Esophagus muscularis mucosa (tissue), 4 donors: ENCODE measurements at regions not wholly inside any gene's neighbourhood (a gene's known extent, or its start where the extent isn't known, plus 50 kb on each side); places are given as distances from the start of the nearest gene placed in this dataset.

Experiments
- DNase-seq: peaks from one replicate; pipeline ENCODE4 v3.0.0-alpha.2; 2017; ENCODE audit errors: extremely low spot score
- H3K27ac ChIP-seq, 4 donors: fragments of 200-600 bp; sonication (generic); replicated peaks in 1 of 4; 1 replicate in 3 of 4; 2 replicates in 1 of 4; pipeline ENCODE4 v1.5.1; 2016 to 2019; ENCODE audit warnings: mild to moderate bottlenecking in 1 of 4
- H3K27me3 ChIP-seq, 4 donors: fragments of 200-600 bp; sonication (generic); one replicate each; pipeline versions ENCODE4 v1.5.1 to v1.6.0; 2016 to 2019
- H3K36me3 ChIP-seq, 4 donors: fragments of 200-600 bp; sonication (generic); one replicate each; pipeline ENCODE4 v1.5.1; 2016 to 2019
- H3K4me1 ChIP-seq, 4 donors: fragments of 200-600 bp; sonication (generic); one replicate each; pipeline ENCODE4 v1.5.1; 2016 to 2019
- H3K4me3 ChIP-seq, 4 donors: fragments of 200-600 bp; sonication (generic); 1 replicate in 2 of 4; 2 replicates in 2 of 4; pipeline ENCODE4 v1.5.1; 2016 to 2019; ENCODE audit warnings: mild to moderate bottlenecking in 4 of 4, moderate library complexity in 1 of 4
- H3K9me3 ChIP-seq, 4 donors: fragments of 200-600 bp; sonication (generic); 1 replicate in 3 of 4; 2 replicates in 1 of 4; pipeline ENCODE4 v1.5.1; 2016 to 2019
- CTCF ChIP-seq, 3 experiments: fragments of 200-600 bp in 2 of 3; fragments of 450-650 bp in 1 of 3; sonication (generic) in 2 of 3; IDR thresholded peaks; one replicate each; pipeline ENCODE4 v1.5.1; 2017 to 2019; ENCODE audit warnings: antibody characterized with exemption in 3 of 3, mild to moderate bottlenecking in 2 of 3, moderate library complexity in 1 of 3
- EP300 ChIP-seq: sonication (generic); formaldehyde crosslinking; IDR thresholded peaks from one replicate; pipeline ENCODE4 v1.6.1; 2017; ENCODE audit warnings: antibody characterized with exemption
- POLR2A ChIP-seq: fragments of 450-650 bp; IDR thresholded peaks from one replicate; pipeline ENCODE4 v1.6.1; 2017; ENCODE audit warnings: antibody characterized with exemption, moderate library complexity, mild to moderate bottlenecking, low read depth
- POLR2AphosphoS5 ChIP-seq, 2 donors: sonication (generic); formaldehyde crosslinking; IDR thresholded peaks; one replicate each; pipeline ENCODE4 v1.6.1; 2017; ENCODE audit warnings: antibody characterized with exemption in 2 of 2
- WGBS: methylation state at CpG from one replicate; pipeline ENCODE4 v1.1.5; 2018; 5-methylcytosine and 5-hydroxymethylcytosine counted together
- intact Hi-C: fragments of 100-400 bp; cut with DNase I; formaldehyde crosslinking; loops from one replicate; pipeline ENCODE4 v1.15.1; 2023

DNA sequence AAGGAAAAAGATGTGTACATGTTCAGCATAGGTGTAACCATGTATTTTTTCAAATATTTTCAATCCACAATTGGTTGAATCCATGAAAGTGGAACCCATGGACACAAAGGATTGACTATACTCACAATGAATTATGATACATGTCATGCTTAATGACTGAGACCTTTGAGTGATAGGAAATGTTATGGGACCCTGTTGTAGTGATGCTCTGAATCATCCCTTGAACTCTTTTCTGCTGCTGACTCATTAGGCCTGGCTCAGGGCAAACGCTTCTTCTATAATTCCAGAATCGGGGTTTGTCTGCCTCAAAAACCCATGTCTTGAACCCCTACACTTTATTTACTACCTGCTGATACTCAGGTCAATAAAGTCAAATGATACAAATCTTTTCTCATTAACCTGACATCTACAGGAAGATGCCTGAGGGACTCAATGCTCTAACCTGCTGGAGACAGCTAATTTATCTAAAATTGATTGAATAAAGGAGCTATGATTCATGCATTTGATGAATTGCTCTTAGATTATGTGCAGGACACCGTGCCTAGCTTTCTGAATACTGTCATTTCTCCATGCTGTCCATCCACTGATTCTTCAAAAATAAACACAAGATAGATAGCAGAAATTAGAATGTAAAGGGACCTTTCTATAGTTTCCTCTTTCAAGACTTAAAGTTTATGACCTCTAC is 260.1 kb downstream of the PRELID2 start:
- H3K4me1 ChIP-seq = no peaks in the 10 kb centered on the region
- intact Hi-C loops = no loop called here
- peaks cover 0 to 15% (median 9%) of the 10 kb centered on the region in 4 donors for H3K9me3 ChIP-seq
- H3K36me3 ChIP-seq = no peaks in the 10 kb centered on the region
- DNase-seq = no peak
- WGBS = 77% methylated on average over 3 of the region's 3 CpGs
- TF ChIP-seq POLR2AphosphoS5 (IDR thresholded peaks at IDR 0.05) = no peak
- no peak for TF ChIP-seq EP300
- no peak for TF ChIP-seq POLR2A
- TF ChIP-seq CTCF (IDR thresholded peaks at IDR 0.05) = no peak
- no peak overlapping the region for H3K27ac ChIP-seq
- no peak overlapping the region for H3K4me3 ChIP-seq
- no peaks in the 10 kb centered on the region for H3K27me3 ChIP-seq

GRCh38 chr5:145568581-145568980 is 266.6 kb downstream of the PRELID2 start:
- intact Hi-C loops = no loop called here

GRCh38 chr5:145562931-145563330 is 272.2 kb downstream of the PRELID2 start:
- Histone ChIP-seq H3K27me3 (no peaks in the 10 kb centered on the region), H3K4me3 (no peak overlapping the region), H3K27ac (no peak overlapping the region), H3K9me3 (no peaks in the 10 kb centered on the region), H3K4me1 (no peaks in the 10 kb centered on the region), H3K36me3 (no peaks in the 10 kb centered on the region)
- intact Hi-C loops = no loop called here
- 84% methylated on average over 4 of the region's 4 CpGs for WGBS
- no peak for DNase-seq
- TF ChIP-seq EP300 (no peak), POLR2A (no peak), CTCF (IDR thresholded peaks at IDR 0.05) (no peak)

More at GRCh38 chr5:145568581-145568980, 266.6 kb downstream of the PRELID2 start:
- Histone ChIP-seq H3K36me3 (no peaks in the 10 kb centered on the region), H3K4me3 (no peak overlapping the region), H3K27me3 (no peaks in the 10 kb centered on the region), H3K27ac (no peak overlapping the region), H3K4me1 (no peaks in the 10 kb centered on the region), H3K9me3 (no peaks in the 10 kb centered on the region)
- no peak for TF ChIP-seq EP300
- TF ChIP-seq CTCF (IDR thresholded peaks at IDR 0.05) = no peak
- no peak for TF ChIP-seq POLR2AphosphoS5 (IDR thresholded peaks at IDR 0.05)
- no peak for TF ChIP-seq POLR2A
- DNase-seq = no peak

- H3K36me3 ChIP-seq = no peaks in the 10 kb centered on the region
Measured at GRCh38 chr5:145558288-145558687, 276.9 kb downstream of the PRELID2 start.

More at GRCh38 chr5:145558288-145558687, 276.9 kb downstream of the PRELID2 start:
- 83% methylated on average over 1 of the region's 1 CpG for WGBS
- Histone ChIP-seq H3K4me1 (no peaks in the 10 kb centered on the region), H3K27ac (no peak overlapping the region), H3K27me3 (no peaks in the 10 kb centered on the region), H3K9me3 (no peaks in the 10 kb centered on the region), H3K4me3 (no peak overlapping the region)
- no peak for TF ChIP-seq POLR2A
- TF ChIP-seq CTCF (IDR thresholded peaks at IDR 0.05) = no peak
- no peak for TF ChIP-seq EP300
- no peak for TF ChIP-seq POLR2AphosphoS5 (IDR thresholded peaks at IDR 0.05)
- intact Hi-C loops = no loop called here
- DNase-seq = no peak
